Endothelial cell of umbilical vein (primary cell): ENCODE measurements at regions not wholly inside any gene's neighbourhood (a gene's known extent, or its start where the extent isn't known, plus 50 kb on each side); places are given as distances from the start of the nearest gene placed in this dataset.

ENCODE experiments used
- BruUV-seq: library from RNA; stranded (reverse); fragments of 400-500 nt; replicated peaks from 2 replicates; lab custom pipeline; 2021; lab: Mats Ljungman, UMichigan
- CTCF ChIA-PET: fragments of 300-600, 350-600 bp; sonication (Branson Sonifier 250); formaldehyde crosslinking; loops from one replicate; lab custom pipeline; 2021; ENCODE audit warnings: antibody characterized with exemption, inconsistent platforms; lab: Charles Lee
- POLR2A ChIA-PET: fragments of 300-600, 350-600 bp; sonication (Branson Sonifier 250); formaldehyde crosslinking; loops from one replicate; lab custom pipeline; 2021; ENCODE audit warnings: antibody characterized with exemption, inconsistent platforms; lab: Charles Lee
- DNase-seq: peaks from one replicate; pipeline ENCODE4 v3.0.0-alpha.2; 2011; ENCODE audit warnings: low read depth, low spot score
- FAIRE-seq: peaks from 2 replicates; lab custom pipeline; 2011; peaks lifted over from hg19 to GRCh38; lab: Jason Lieb, UNC
- H2AFZ ChIP-seq: 2 replicates; pipeline ENCODE4 v1.6.0; 2012; ENCODE audit warnings: low read depth, low read length, control low read depth, inconsistent platforms
- H3K27ac ChIP-seq: 2 replicates; pipeline ENCODE4 v1.5.1; 2011; ENCODE audit warnings: low read depth, mild to moderate bottlenecking, control low read depth, low read length, moderate library complexity; ENCODE audit not compliant: insufficient read depth
- H3K27me3 ChIP-seq, 2 experiments: 2 replicates each; pipeline versions ENCODE4 v1.6.0 to v1.6.1; 2011; ENCODE audit warnings: low read length in 2 of 2, mixed read lengths in 1 of 2; ENCODE audit not compliant: control insufficient read depth in 2 of 2, insufficient read depth in 2 of 2
- H3K36me3 ChIP-seq, 2 experiments: 2 replicates in 1 of 2; 3 replicates in 1 of 2; pipeline ENCODE4 v1.5.1; 2011; ENCODE audit warnings: low read length in 2 of 2, mild to moderate bottlenecking in 1 of 2, moderate library complexity in 1 of 2; ENCODE audit not compliant: control insufficient read depth in 2 of 2, insufficient read depth in 2 of 2; ENCODE audit errors: extremely low read depth in 1 of 2
- H3K4me1 ChIP-seq: 3 replicates; pipeline ENCODE4 v1.5.1; 2011; ENCODE audit warnings: mild to moderate bottlenecking, low read length; ENCODE audit not compliant: control insufficient read depth, insufficient read depth; ENCODE audit errors: extremely low read depth
- H3K4me2 ChIP-seq: 2 replicates; pipeline ENCODE4 v1.6.1; 2011; ENCODE audit warnings: low read length, control low read depth, mixed read lengths; ENCODE audit not compliant: insufficient read depth
- H3K4me3 ChIP-seq, 3 experiments: fragments of 200-600 bp in 1 of 3; sonication (generic), shearing (Covaris generic) in 1 of 3; replicated peaks in 1 of 3; 2 replicates each; pipeline ENCODE4 v1.5.1; 2011 to 2016; ENCODE audit warnings: control low read depth in 3 of 3, low read length in 3 of 3, mild to moderate bottlenecking in 2 of 3, inconsistent platforms in 1 of 3, low read depth in 1 of 3, moderate library complexity in 1 of 3; ENCODE audit not compliant: insufficient read depth in 1 of 3
- H3K79me2 ChIP-seq: 2 replicates; pipeline ENCODE4 v1.6.0; 2012; ENCODE audit warnings: low read length, inconsistent platforms; ENCODE audit not compliant: control insufficient read depth, insufficient read depth
- H3K9ac ChIP-seq: replicated peaks from 2 replicates; pipeline ENCODE3; 2011; ENCODE audit warnings: low read length, control low read depth; ENCODE audit not compliant: insufficient read depth; ENCODE audit errors: extremely low read depth
- H3K9me1 ChIP-seq: replicated peaks from 3 replicates; pipeline ENCODE4 v1.6.0; 2011; ENCODE audit warnings: mild to moderate bottlenecking, low read length; ENCODE audit not compliant: control insufficient read depth, insufficient read depth; ENCODE audit errors: extremely low read depth
- H3K9me3 ChIP-seq: replicated peaks from 2 replicates; pipeline ENCODE4 v1.5.1; 2012; ENCODE audit warnings: low read length, inconsistent platforms; ENCODE audit not compliant: control insufficient read depth, insufficient read depth
- H4K20me1 ChIP-seq: replicated peaks from 2 replicates; pipeline ENCODE3; 2011; ENCODE audit warnings: mild to moderate bottlenecking, low read length; ENCODE audit not compliant: control insufficient read depth, insufficient read depth; ENCODE audit errors: extremely low read depth
- CTCF ChIP-seq, 2 donors: IDR thresholded peaks; 1 replicate in 1 of 2; 2 replicates in 1 of 2; pipeline ENCODE4 v1.5.1; 2011; ENCODE audit warnings: low read length in 2 of 2, mild to moderate bottlenecking in 2 of 2, moderate library complexity in 2 of 2, control low read depth in 1 of 2, inconsistent platforms in 1 of 2, low read depth in 1 of 2; ENCODE audit not compliant: insufficient read depth in 1 of 2; ENCODE audit errors: extremely low read depth in 1 of 2
- EZH2 ChIP-seq: IDR thresholded peaks from 2 replicates; pipeline ENCODE4 v1.6.1; 2012; ENCODE audit warnings: borderline replicate concordance, low read depth, mild to moderate bottlenecking, moderate library complexity, low read length, inconsistent platforms; ENCODE audit not compliant: severe bottlenecking
- FOS ChIP-seq: IDR thresholded peaks from 2 replicates; pipeline ENCODE4 v1.6.1; 2011; ENCODE audit warnings: mild to moderate bottlenecking, low read length, moderate library complexity, borderline replicate concordance; ENCODE audit not compliant: insufficient read depth
- GATA2 ChIP-seq: IDR thresholded peaks from 2 replicates; pipeline ENCODE4 v1.7.0; 2011; ENCODE audit warnings: low read depth, mild to moderate bottlenecking, moderate library complexity, mixed read lengths, low read length; ENCODE audit not compliant: insufficient read length, insufficient read depth
- JUN ChIP-seq: IDR thresholded peaks from 2 replicates; pipeline ENCODE4 v1.6.1; 2011; ENCODE audit warnings: borderline replicate concordance, low read depth; ENCODE audit not compliant: insufficient read length, insufficient read depth
- MAX ChIP-seq: IDR thresholded peaks from 2 replicates; pipeline ENCODE4 v1.6.1; 2011; ENCODE audit not compliant: insufficient read depth, insufficient read length
- MYC ChIP-seq: IDR thresholded peaks from one replicate; pipeline ENCODE4 v1.6.1; 2011; ENCODE audit warnings: mild to moderate bottlenecking, low read depth, low read length
- POLR2A ChIP-seq: IDR thresholded peaks from 2 replicates; pipeline ENCODE4 v1.6.1; 2012; ENCODE audit warnings: low read depth, mild to moderate bottlenecking, control low read depth, low read length
- POLR2AphosphoS5 ChIP-seq: IDR thresholded peaks from 2 replicates; pipeline ENCODE4 v1.6.1; 2012; ENCODE audit warnings: low read depth, mild to moderate bottlenecking, control low read depth, low read length, moderate library complexity; ENCODE audit not compliant: insufficient read depth
- dilution Hi-C: fragments of 300-500 bp; cut with MboI; formaldehyde crosslinking; loops from one replicate; pipeline ENCODE4 v1.15.0; 2019; ENCODE audit warnings: low sequenced_read_pairs; ENCODE audit not compliant: extremely low pct_ligation_motif_present
- intact Hi-C: fragments of 100-400 bp; cut with micrococcal nuclease; formaldehyde crosslinking; loops from one replicate; pipeline ENCODE4 v1.10.0; 2022

GRCh38 chr21:15433091-15433490 is 296.7 kb upstream of the USP25 start:
- dilution Hi-C loops (no loop called here), intact Hi-C loops (no loop called here)
- no peak overlapping the region for H3K4me2 ChIP-seq
- H3K4me1 ChIP-seq, result no peaks in the 10 kb centered on the region
- CTCF ChIA-PET, result no interaction called here
- TF ChIP-seq GATA2 (no peak), CTCF (IDR thresholded peaks at IDR 0.05; ENCODE audit: extremely low read depth in 1 of 2, insufficient read depth in 1 of 2, low read depth in 1 of 2, low read length in 2 of 2) (no peak), MYC (no peak), POLR2AphosphoS5 (no peak), JUN (no peak), FOS (no peak), POLR2A (no peak), MAX (no peak), EZH2 (no peak)
- DNase-seq (no peak), FAIRE-seq (no peak)
- no peaks in the 10 kb centered on the region for H3K9me1 ChIP-seq
- BruUV-seq, result no TSS peak
- H3K9me3 ChIP-seq, result no peaks in the 10 kb centered on the region
- no peaks in the 10 kb centered on the region for H3K79me2 ChIP-seq
- no peaks in the 10 kb centered on the region for H3K36me3 ChIP-seq
- H3K9ac ChIP-seq, result no peak overlapping the region
- no peaks in the 10 kb centered on the region for H3K27me3 ChIP-seq
- no peaks in the 10 kb centered on the region for H4K20me1 ChIP-seq
- POLR2A ChIA-PET, result no interaction called here
- no peak overlapping the region for H3K4me3 ChIP-seq
- H3K27ac ChIP-seq, result no peak overlapping the region
- no peak overlapping the region for H2AFZ ChIP-seq
